Dermis blood vessel endothelial cell (primary cell): ENCODE measurements at regions not wholly inside any gene's neighbourhood (a gene's known extent, or its start where the extent isn't known, plus 50 kb on each side); places are given as distances from the start of the nearest gene placed in this dataset.

Experiments
- DNase-seq: peaks from one replicate; pipeline ENCODE4 v3.0.0; 2010

GRCh38 chr10:10860455-10860976, 157.2 kb upstream of the CELF2 start:
- DNase-seq, result no peak

GRCh38 chr10:10865303-10865702, 152.4 kb upstream of the CELF2 start:
- no peak for DNase-seq

GRCh38 chr10:10865913-10866312, 151.8 kb upstream of the CELF2 start:
- no peak for DNase-seq

- peak; percentile 63 for DNase-seq
Measured at GRCh38 chr10:10869592-10869991, 148.1 kb upstream of the CELF2 start.

GRCh38 chr10:10870523-10871241, 147.0 kb upstream of the CELF2 start:
- no peak for DNase-seq

- DNase-seq, result peak; percentile 31
Measured at GRCh38 chr10:10871352-10871751, 146.3 kb upstream of the CELF2 start.

GRCh38 chr10:10872035-10872673, 145.5 kb upstream of the CELF2 start:
- DNase-seq, result peak; percentile 99

- DNase-seq, result peak; percentile 31
Measured at GRCh38 chr10:10872764-10873163, 144.9 kb upstream of the CELF2 start.

GRCh38 chr10:10873289-10873688, 144.4 kb upstream of the CELF2 start:
- DNase-seq, result peak; percentile 51

- no peak for DNase-seq
Measured at GRCh38 chr10:10873915-10874314, 143.8 kb upstream of the CELF2 start.

GRCh38 chr10:10878963-10879362, 138.7 kb upstream of the CELF2 start:
- no peak for DNase-seq

GRCh38 chr10:10881117-10881813, 136.4 kb upstream of the CELF2 start:
- DNase-seq, result no peak

GRCh38 chr10:10883737-10884136, 133.9 kb upstream of the CELF2 start:
- DNase-seq, result no peak

- DNase-seq, result no peak
Measured at GRCh38 chr10:10886861-10887531, 130.7 kb upstream of the CELF2 start.

GRCh38 chr10:10891124-10892082, 126.3 kb upstream of the CELF2 start:
- DNase-seq, result no peak

GRCh38 chr10:10892290-10892875, 125.3 kb upstream of the CELF2 start:
- DNase-seq, result peak; percentile 48

GRCh38 chr10:10897400-10897799, 120.3 kb upstream of the CELF2 start:
- DNase-seq, result no peak

GRCh38 chr10:10901906-10902305, 115.8 kb upstream of the CELF2 start:
- DNase-seq, result no peak

- no peak for DNase-seq
Measured at GRCh38 chr10:10902951-10903350, 114.7 kb upstream of the CELF2 start.

- DNase-seq, result no peak
Measured at GRCh38 chr10:10903620-10904019, 114.1 kb upstream of the CELF2 start.

GRCh38 chr10:10910634-10911033, 107.0 kb upstream of the CELF2 start:
- DNase-seq, result no peak
